CD14-positive monocyte (primary cell): ENCODE measurements at regions not wholly inside any gene's neighbourhood (a gene's known extent, or its start where the extent isn't known, plus 50 kb on each side); places are given as distances from the start of the nearest gene placed in this dataset.

Experiments used
- DNase-seq, 3 donors: peaks; one replicate each; pipeline ENCODE4 v3.0.0-alpha.2; 2011 to 2022
- H2AFZ ChIP-seq: 2 replicates; pipeline ENCODE4 v1.6.0; 2012; ENCODE audit warnings: mild to moderate bottlenecking, low read depth, low read length, inconsistent platforms; ENCODE audit not compliant: insufficient read depth, poor library complexity, severe bottlenecking
- H3K27ac ChIP-seq, 2 donors: 1 replicate in 1 of 2; 2 replicates in 1 of 2; pipeline ENCODE4 v1.5.1; 2012 to 2013; ENCODE audit warnings: low read length in 2 of 2, control low read depth in 1 of 2, inconsistent platforms in 1 of 2, low read depth in 1 of 2, mild to moderate bottlenecking in 1 of 2
- H3K27me3 ChIP-seq, 2 donors: one replicate each; pipeline versions ENCODE4 v1.6.0 to v1.6.1; 2011 to 2013; ENCODE audit warnings: low read length in 2 of 2; ENCODE audit not compliant: control insufficient read depth in 2 of 2, insufficient read depth in 2 of 2
- H3K36me3 ChIP-seq, 2 donors: replicated peaks in 1 of 2; 1 replicate in 1 of 2; 2 replicates in 1 of 2; pipeline versions ENCODE4 v1.5.1 to v1.6.1; 2012 to 2013; ENCODE audit warnings: low read length in 2 of 2, control low read depth in 1 of 2, inconsistent platforms in 1 of 2, mild to moderate bottlenecking in 1 of 2; ENCODE audit not compliant: insufficient read depth in 2 of 2, control insufficient read depth in 1 of 2
- H3K4me1 ChIP-seq, 2 donors: 1 replicate in 1 of 2; 2 replicates in 1 of 2; pipeline versions ENCODE4 v1.5.1 to v1.6.1; 2012 to 2013; ENCODE audit warnings: low read length in 2 of 2, control low read depth in 1 of 2, inconsistent platforms in 1 of 2, mild to moderate bottlenecking in 1 of 2, moderate library complexity in 1 of 2; ENCODE audit not compliant: insufficient read depth in 2 of 2, control insufficient read depth in 1 of 2
- H3K4me2 ChIP-seq: replicated peaks from 2 replicates; pipeline ENCODE3; 2012; ENCODE audit warnings: low read length, moderate library complexity, mild to moderate bottlenecking; ENCODE audit not compliant: poor library complexity, severe bottlenecking; ENCODE audit errors: extremely low read depth
- H3K4me3 ChIP-seq, 3 experiments: fragments of 200-600 bp in 1 of 3; sonication (generic) in 1 of 3; replicated peaks in 1 of 3; 1 replicate in 2 of 3; 2 replicates in 1 of 3; pipeline ENCODE4 v1.5.1; 2011 to 2013; ENCODE audit warnings: low read length in 3 of 3, mild to moderate bottlenecking in 3 of 3, control low read depth in 2 of 3, low read depth in 2 of 3, inconsistent platforms in 1 of 3, moderate library complexity in 1 of 3
- H3K79me2 ChIP-seq: 2 replicates; pipeline ENCODE4 v1.6.0; 2012; ENCODE audit warnings: mild to moderate bottlenecking, control low read depth, inconsistent platforms, low read length, moderate library complexity; ENCODE audit not compliant: insufficient read depth
- H3K9ac ChIP-seq: 2 replicates; pipeline ENCODE4 v1.6.0; 2017; ENCODE audit warnings: low read length, mild to moderate bottlenecking; ENCODE audit not compliant: insufficient read depth, poor library complexity, severe bottlenecking
- H3K9me3 ChIP-seq, 2 donors: replicated peaks in 1 of 2; 1 replicate in 1 of 2; 2 replicates in 1 of 2; pipeline versions ENCODE4 v1.5.1 to v1.6.1; 2012 to 2013; ENCODE audit warnings: low read length in 2 of 2, control low read depth in 1 of 2; ENCODE audit not compliant: control insufficient read depth in 1 of 2, insufficient read depth in 1 of 2
- H4K20me1 ChIP-seq: 2 replicates; pipeline ENCODE4 v1.6.0; 2012; ENCODE audit warnings: mild to moderate bottlenecking, low read length, control low read depth, moderate library complexity; ENCODE audit not compliant: insufficient read depth
- H3K27ac Mint-ChIP-seq, 7 donors: one replicate each; pipeline ENCODE4 v1.8.0; 2020; ENCODE audit warnings: mild to moderate bottlenecking in 7 of 7, mixed read lengths in 7 of 7, moderate library complexity in 6 of 7, inconsistent platforms in 2 of 7
- H3K27me3 Mint-ChIP-seq, 3 donors: one replicate each; pipeline ENCODE4 v1.8.0; 2021 to 2022; ENCODE audit warnings: low read depth in 3 of 3, mild to moderate bottlenecking in 3 of 3, mixed read lengths in 3 of 3, moderate library complexity in 3 of 3, inconsistent platforms in 1 of 3
- H3K36me3 Mint-ChIP-seq, 2 donors: one replicate each; pipeline ENCODE4 v1.8.0; 2020; ENCODE audit warnings: mixed read lengths in 2 of 2, inconsistent platforms in 1 of 2, mild to moderate bottlenecking in 1 of 2
- H3K4me1 Mint-ChIP-seq: one replicate; pipeline ENCODE4 v1.8.0; 2020; ENCODE audit warnings: mild to moderate bottlenecking, mixed read lengths
- H3K4me3 Mint-ChIP-seq, 2 donors: one replicate each; pipeline ENCODE4 v1.8.0; 2020; ENCODE audit warnings: mild to moderate bottlenecking in 2 of 2, mixed read lengths in 2 of 2, moderate library complexity in 1 of 2
- H3K9me3 Mint-ChIP-seq, 7 donors: one replicate each; pipeline ENCODE4 v1.8.0; 2020 to 2022; ENCODE audit warnings: mixed read lengths in 7 of 7, mild to moderate bottlenecking in 6 of 7, moderate library complexity in 6 of 7, inconsistent platforms in 2 of 7
- WGBS: methylation state at CpG from one replicate; pipeline ENCODE4 v1.1.5; 2013; ENCODE audit warnings: missing lambda C conversion rate; ENCODE audit not compliant: insufficient coverage; 5-methylcytosine and 5-hydroxymethylcytosine counted together
- intact Hi-C, 2 donors: fragments of 100-400 bp; cut with micrococcal nuclease; formaldehyde crosslinking; loops; one replicate each; pipeline versions ENCODE4 v1.15.0 to v1.15.1; 2023
- TF ChIP-seq, protein P1 (sequence below): fragments of 200-600 bp; IDR thresholded peaks from one replicate; pipeline ENCODE4 v1.8.0; 2022; ENCODE audit warnings: antibody characterized with exemption, mild to moderate bottlenecking

DNA sequence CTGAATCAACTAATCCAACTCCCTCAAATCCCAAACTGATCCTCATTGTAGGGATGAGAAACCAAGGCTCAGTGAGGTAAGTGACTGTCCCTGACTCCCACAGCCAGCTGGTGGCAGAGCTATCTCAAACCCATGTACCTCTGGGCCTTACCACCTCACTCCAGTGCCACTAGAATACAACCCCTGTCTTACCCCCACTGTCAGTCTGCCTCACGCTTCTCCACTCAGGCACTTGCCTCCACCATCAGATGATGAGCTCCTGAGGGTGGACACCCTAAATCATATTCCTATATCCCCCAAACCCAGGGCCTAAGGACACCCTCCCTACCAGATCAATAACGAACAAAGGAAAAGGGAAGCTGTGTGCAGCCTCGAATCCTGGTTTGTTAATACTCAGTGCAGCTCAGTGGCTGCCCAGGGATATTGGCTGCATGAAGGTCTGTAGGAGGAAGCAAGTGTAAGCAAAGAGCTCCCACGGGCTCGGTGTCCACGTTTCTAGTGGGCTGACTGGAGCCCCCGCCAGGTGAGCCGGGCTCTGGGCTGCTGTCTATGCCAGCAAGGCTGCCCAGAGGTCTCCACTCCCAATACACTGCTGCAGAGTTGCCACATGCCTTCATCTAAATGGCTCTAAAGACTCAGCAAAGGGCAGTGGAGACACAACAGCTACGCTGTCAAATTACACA, 533.4 kb downstream of the MATN1 start:
- no peaks in the 10 kb centered on the region for H3K36me3 ChIP-seq
- H3K4me1 ChIP-seq, result peaks cover 0 to 7% of the 10 kb centered on the region in 2 donors
- H3K4me3 ChIP-seq, result no peak overlapping the region
- no peak overlapping the region for H3K27ac ChIP-seq
- no peak for DNase-seq
- H3K27me3 ChIP-seq, result no peaks in the 10 kb centered on the region
- intact Hi-C loops, result no loop called here
- TF ChIP-seq, protein P1, sequence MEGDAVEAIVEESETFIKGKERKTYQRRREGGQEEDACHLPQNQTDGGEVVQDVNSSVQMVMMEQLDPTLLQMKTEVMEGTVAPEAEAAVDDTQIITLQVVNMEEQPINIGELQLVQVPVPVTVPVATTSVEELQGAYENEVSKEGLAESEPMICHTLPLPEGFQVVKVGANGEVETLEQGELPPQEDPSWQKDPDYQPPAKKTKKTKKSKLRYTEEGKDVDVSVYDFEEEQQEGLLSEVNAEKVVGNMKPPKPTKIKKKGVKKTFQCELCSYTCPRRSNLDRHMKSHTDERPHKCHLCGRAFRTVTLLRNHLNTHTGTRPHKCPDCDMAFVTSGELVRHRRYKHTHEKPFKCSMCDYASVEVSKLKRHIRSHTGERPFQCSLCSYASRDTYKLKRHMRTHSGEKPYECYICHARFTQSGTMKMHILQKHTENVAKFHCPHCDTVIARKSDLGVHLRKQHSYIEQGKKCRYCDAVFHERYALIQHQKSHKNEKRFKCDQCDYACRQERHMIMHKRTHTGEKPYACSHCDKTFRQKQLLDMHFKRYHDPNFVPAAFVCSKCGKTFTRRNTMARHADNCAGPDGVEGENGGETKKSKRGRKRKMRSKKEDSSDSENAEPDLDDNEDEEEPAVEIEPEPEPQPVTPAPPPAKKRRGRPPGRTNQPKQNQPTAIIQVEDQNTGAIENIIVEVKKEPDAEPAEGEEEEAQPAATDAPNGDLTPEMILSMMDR, result no peak
- H4K20me1 ChIP-seq, result no peaks in the 10 kb centered on the region
- H2AFZ ChIP-seq, result no peak overlapping the region
- H3K4me2 ChIP-seq, result no peak overlapping the region
- peak overlapping the region in 1 of 7 donors; percentile 6 for H3K27ac Mint-ChIP-seq
- H3K4me3 Mint-ChIP-seq, result no peak overlapping the region
- WGBS, result 69% methylated on average over 7 of the region's 9 CpGs
- H3K9ac ChIP-seq, result no peak overlapping the region
- peaks cover 1 to 4% (median 2%) of the 10 kb centered on the region in 3 donors for H3K27me3 Mint-ChIP-seq
- H3K9me3 Mint-ChIP-seq, result peaks cover 0 to 7% (median 4%) of the 10 kb centered on the region in 7 donors
- no peaks in the 10 kb centered on the region for H3K79me2 ChIP-seq
- H3K4me1 Mint-ChIP-seq, result peaks cover 9% of the 10 kb centered on the region
- H3K36me3 Mint-ChIP-seq, result no peaks in the 10 kb centered on the region
- H3K9me3 ChIP-seq, result peaks cover 0 to 4% of the 10 kb centered on the region in 2 donors

DNA sequence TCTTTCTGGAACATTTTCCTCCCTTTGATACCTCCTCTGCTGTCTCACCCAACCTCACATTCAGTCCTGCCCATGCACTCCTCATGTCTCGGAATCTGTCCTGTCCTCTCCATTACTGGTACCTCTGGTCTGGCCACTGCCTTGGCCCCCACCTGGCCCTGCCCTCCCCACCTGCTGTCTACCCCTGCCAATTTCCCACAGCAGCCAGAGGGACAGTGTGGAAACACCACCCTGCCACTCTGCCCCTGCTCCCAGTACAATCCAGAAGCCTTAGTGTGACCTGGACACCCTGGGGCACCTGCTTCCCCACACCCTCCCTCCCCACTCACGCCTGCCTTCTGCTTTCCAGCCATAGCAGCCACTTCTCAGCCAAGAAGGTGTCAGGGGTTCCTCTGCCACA, 534.4 kb downstream of the MATN1 start:
- 83% methylated on average over 1 of the region's 2 CpGs for WGBS
- H2AFZ ChIP-seq, result no peak overlapping the region
- no peak overlapping the region for H3K9ac ChIP-seq
- no peaks in the 10 kb centered on the region for H3K79me2 ChIP-seq
- H3K4me3 ChIP-seq, result no peak overlapping the region
- peaks cover 8% of the 10 kb centered on the region for H3K4me1 Mint-ChIP-seq
- H3K9me3 Mint-ChIP-seq, result peaks cover 0 to 7% (median 4%) of the 10 kb centered on the region in 7 donors
- peaks cover 0 to 7% of the 10 kb centered on the region in 2 donors for H3K4me1 ChIP-seq
- no peak overlapping the region for H3K27ac ChIP-seq
- H3K36me3 ChIP-seq, result no peaks in the 10 kb centered on the region
- no peaks in the 10 kb centered on the region for H3K36me3 Mint-ChIP-seq
- TF ChIP-seq, protein P1, result no peak
- no peaks in the 10 kb centered on the region for H4K20me1 ChIP-seq
- H3K4me3 Mint-ChIP-seq, result no peak overlapping the region
- no peak overlapping the region for H3K4me2 ChIP-seq
- no peaks in the 10 kb centered on the region for H3K27me3 ChIP-seq
- H3K27ac Mint-ChIP-seq, result peak overlapping the region in 1 of 7 donors; percentile 48
- H3K9me3 ChIP-seq, result peaks cover 0 to 4% of the 10 kb centered on the region in 2 donors
- intact Hi-C loops, result no loop called here
- peaks cover 0 to 4% (median 2%) of the 10 kb centered on the region in 3 donors for H3K27me3 Mint-ChIP-seq
- DNase-seq, result no peak
